B cell (primary cell): ENCODE measurements at regions not wholly inside any gene's neighbourhood (a gene's known extent, or its start where the extent isn't known, plus 50 kb on each side); places are given as distances from the start of the nearest gene placed in this dataset.

Experiments used
- ATAC-seq: fragments of 200-7000 bp; cut with Tn5 transposase; one replicate; pipeline ENCODE4 v1.10.0; 2021; ENCODE audit warnings: low read depth, mild to moderate bottlenecking, moderate number of reproducible peaks, moderate library complexity
- CTCF ChIA-PET: fragments of 350-600 bp; sonication (Branson Sonifier 250); formaldehyde crosslinking; loops from one replicate; lab custom pipeline; 2021; ENCODE audit warnings: antibody characterized with exemption, inconsistent platforms; lab: Charles Lee
- POLR2A ChIA-PET: fragments of 350-600 bp; sonication (Branson Sonifier 250); formaldehyde crosslinking; loops from one replicate; lab custom pipeline; 2021; ENCODE audit warnings: antibody characterized with exemption; lab: Charles Lee
- DNase-seq: peaks from one replicate; pipeline ENCODE4 v3.0.0; 2013
- H2AFZ ChIP-seq: 2 replicates; pipeline ENCODE4 v1.6.1; 2012; ENCODE audit warnings: mild to moderate bottlenecking, low read depth, low read length; ENCODE audit not compliant: insufficient read depth, poor library complexity, severe bottlenecking
- H3K27ac ChIP-seq, 2 donors: 1 replicate in 1 of 2; 2 replicates in 1 of 2; pipeline ENCODE4 v1.5.1; 2012 to 2013; ENCODE audit warnings: low read length in 2 of 2, mild to moderate bottlenecking in 2 of 2, moderate library complexity in 1 of 2
- H3K27me3 ChIP-seq, 4 experiments: fragments of 200-600 bp in 1 of 4; sonication (generic) in 1 of 4; replicated peaks in 1 of 4; 1 replicate in 2 of 4; 2 replicates in 2 of 4; pipeline versions ENCODE4 v1.6.1 to v1.7.0; 2013 to 2016; ENCODE audit warnings: low read length in 3 of 4, mild to moderate bottlenecking in 2 of 4, mixed read lengths in 1 of 4, moderate library complexity in 1 of 4; ENCODE audit not compliant: insufficient read depth in 4 of 4, control insufficient read depth in 3 of 4; ENCODE audit errors: control extremely low read depth in 1 of 4
- H3K36me3 ChIP-seq, 2 experiments: replicated peaks in 1 of 2; 1 replicate in 1 of 2; 2 replicates in 1 of 2; pipeline versions ENCODE4 v1.6.1 to v1.7.1; 2013; ENCODE audit warnings: low read length in 1 of 2; ENCODE audit not compliant: insufficient read depth in 2 of 2, control insufficient read depth in 1 of 2; ENCODE audit errors: control extremely low read depth in 1 of 2, extremely low read depth in 1 of 2
- H3K4me1 ChIP-seq, 2 donors: fragments of 200-600 bp in 1 of 2; sonication (generic) in 1 of 2; 1 replicate in 1 of 2; 2 replicates in 1 of 2; pipeline versions ENCODE4 v1.5.1 to v1.6.1; 2013 to 2017; ENCODE audit warnings: low read length in 2 of 2; ENCODE audit not compliant: control insufficient read depth in 2 of 2, insufficient read depth in 2 of 2
- H3K4me2 ChIP-seq: replicated peaks from 2 replicates; pipeline ENCODE3; 2012; ENCODE audit warnings: mild to moderate bottlenecking, low read depth, low read length; ENCODE audit not compliant: poor library complexity, severe bottlenecking
- H3K4me3 ChIP-seq, 5 experiments: fragments of 200-600 bp in 1 of 5; sonication (generic) in 1 of 5; 1 replicate in 3 of 5; 2 replicates in 2 of 5; pipeline versions ENCODE4 v1.5.1 to v1.7.0; 2011 to 2016; ENCODE audit warnings: low read length in 4 of 5, mild to moderate bottlenecking in 4 of 5, low read depth in 2 of 5, control low read depth in 1 of 5, moderate library complexity in 1 of 5; ENCODE audit not compliant: insufficient read depth in 1 of 5; ENCODE audit errors: control extremely low read depth in 1 of 5, extremely low read depth in 1 of 5
- H3K79me2 ChIP-seq: fragments of 200-600 bp; sonication (generic); one replicate; pipeline ENCODE4 v1.6.0; 2016; ENCODE audit warnings: low read length; ENCODE audit not compliant: control insufficient read depth, insufficient read depth
- H3K9ac ChIP-seq: fragments of 200-600 bp; sonication (generic); 2 replicates; pipeline ENCODE4 v1.6.1; 2017; ENCODE audit warnings: mild to moderate bottlenecking, low read length, moderate library complexity
- H3K9me3 ChIP-seq, 3 donors: one replicate each; pipeline versions ENCODE4 v1.6.1 to v1.7.1; 2013; ENCODE audit warnings: low read length in 2 of 3; ENCODE audit not compliant: control insufficient read depth in 2 of 3, insufficient read depth in 1 of 3; ENCODE audit errors: control extremely low read depth in 1 of 3
- H4K20me1 ChIP-seq: 2 replicates; pipeline ENCODE4 v1.6.0; 2012; ENCODE audit warnings: mild to moderate bottlenecking, low read length; ENCODE audit not compliant: insufficient read depth, control insufficient read depth, poor library complexity, severe bottlenecking
- H3K27ac Mint-ChIP-seq: one replicate; pipeline ENCODE4 v1.8.0; 2021; ENCODE audit warnings: mixed read lengths
- H3K27me3 Mint-ChIP-seq: one replicate; pipeline ENCODE4 v1.8.0; 2021; ENCODE audit warnings: mixed read lengths
- H3K4me1 Mint-ChIP-seq: one replicate; pipeline ENCODE4 v1.8.0; 2021; ENCODE audit warnings: mixed read lengths
- H3K4me3 Mint-ChIP-seq: one replicate; pipeline ENCODE4 v1.8.0; 2021; ENCODE audit warnings: mixed read lengths
- H3K9me3 Mint-ChIP-seq: one replicate; pipeline ENCODE4 v1.8.0; 2022; ENCODE audit warnings: mixed read lengths; ENCODE audit not compliant: insufficient read depth
- CTCF ChIP-seq: fragments of 200-600 bp; IDR thresholded peaks from one replicate; pipeline ENCODE4 v1.8.0; 2022; ENCODE audit warnings: antibody characterized with exemption, mild to moderate bottlenecking
- EZH2 ChIP-seq: IDR thresholded peaks from 2 replicates; pipeline ENCODE4 v1.6.1; 2012; ENCODE audit warnings: borderline replicate concordance, low read depth, mild to moderate bottlenecking, moderate library complexity, low read length; ENCODE audit not compliant: insufficient read depth, poor library complexity, severe bottlenecking
- WGBS: methylation state at CpG from one replicate; pipeline ENCODE4 v1.1.5; 2013; ENCODE audit warnings: missing lambda C conversion rate; ENCODE audit not compliant: insufficient coverage; 5-methylcytosine and 5-hydroxymethylcytosine counted together
- intact Hi-C: fragments of 100-400 bp; cut with micrococcal nuclease; formaldehyde crosslinking; loops from one replicate; pipeline ENCODE4 v1.10.0; 2022

GRCh38 chr13:76609643-76610042 lies 276.6 kb downstream of the KCTD12 start:
- H3K9me3 Mint-ChIP-seq: no peaks in the 10 kb centered on the region
- intact Hi-C loops: no loop called here
- no peak for DNase-seq
- Histone ChIP-seq H3K4me2 (no peak overlapping the region), H2AFZ (no peak overlapping the region), H3K9me3 (peaks cover 0 to 2% (median 0%) of the 10 kb centered on the region in 3 donors), H4K20me1 (no peaks in the 10 kb centered on the region), H3K9ac (no peak overlapping the region), H3K36me3 (no peaks in the 10 kb centered on the region), H3K27me3 (no peaks in the 10 kb centered on the region), H3K79me2 (no peaks in the 10 kb centered on the region), H3K4me3 (no peak overlapping the region), H3K4me1 (no peaks in the 10 kb centered on the region), H3K27ac (no peak overlapping the region)
- no peaks in the 10 kb centered on the region for H3K27me3 Mint-ChIP-seq
- CTCF ChIA-PET: no interaction called here
- H3K27ac Mint-ChIP-seq: no peak overlapping the region
- POLR2A ChIA-PET: no interaction called here
- no peak for ATAC-seq
- TF ChIP-seq CTCF: no peak
- no peak for TF ChIP-seq EZH2
- no peaks in the 10 kb centered on the region for H3K4me1 Mint-ChIP-seq
- WGBS: 40% methylated on average over 1 of the region's 2 CpGs
- H3K4me3 Mint-ChIP-seq: no peak overlapping the region

DNA sequence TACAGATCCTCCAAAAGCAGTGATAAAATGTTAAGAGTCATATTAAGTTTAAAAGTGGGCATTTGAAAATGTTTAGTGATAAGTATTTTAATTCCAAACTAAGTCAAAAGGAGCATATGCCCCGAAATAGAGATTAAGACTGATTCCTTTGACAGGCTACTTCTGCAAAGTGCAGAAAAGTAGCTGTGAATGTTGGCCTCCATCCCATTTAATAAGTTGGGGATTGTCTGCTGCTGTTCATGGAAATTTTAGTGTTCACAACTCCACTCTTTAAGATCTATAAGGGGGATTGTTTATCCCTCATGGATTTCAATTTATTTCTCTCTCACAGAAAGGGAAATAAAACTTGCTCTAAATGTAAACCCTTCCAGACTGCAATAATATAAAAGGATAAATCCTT lies 278.3 kb downstream of the KCTD12 start:
- 83% methylated on average over 1 of the region's 1 CpG for WGBS
- ChIA-PET POLR2A (no interaction called here), CTCF (no interaction called here)
- no peaks in the 10 kb centered on the region for H3K36me3 ChIP-seq
- no peak for DNase-seq
- no peaks in the 10 kb centered on the region for H4K20me1 ChIP-seq
- no peaks in the 10 kb centered on the region for H3K4me1 ChIP-seq
- no peak overlapping the region for H3K27ac ChIP-seq
- no peak overlapping the region for H3K4me3 ChIP-seq
- H3K9me3 Mint-ChIP-seq: no peaks in the 10 kb centered on the region
- intact Hi-C loops: no loop called here
- no peak for ATAC-seq
- H3K9ac ChIP-seq: no peak overlapping the region
- no peak overlapping the region for H2AFZ ChIP-seq
- H3K27me3 Mint-ChIP-seq: peaks cover 2% of the 10 kb centered on the region
- H3K79me2 ChIP-seq: no peaks in the 10 kb centered on the region
- no peak overlapping the region for H3K4me2 ChIP-seq
- H3K4me3 Mint-ChIP-seq: no peak overlapping the region
- H3K4me1 Mint-ChIP-seq: no peaks in the 10 kb centered on the region
- peaks cover 0 to 2% (median 0%) of the 10 kb centered on the region in 3 donors for H3K9me3 ChIP-seq
- H3K27ac Mint-ChIP-seq: no peak overlapping the region
- TF ChIP-seq EZH2 (no peak), CTCF (no peak)
- H3K27me3 ChIP-seq: no peaks in the 10 kb centered on the region
